Neural progenitor cell (in vitro differentiated cells): ENCODE measurements at regions not wholly inside any gene's neighbourhood (a gene's known extent, or its start where the extent isn't known, plus 50 kb on each side); places are given as distances from the start of the nearest gene placed in this dataset.

Experiments
- DNase-seq: peaks from one replicate; pipeline ENCODE4 v3.0.0-alpha.2; 2016; ENCODE audit warnings: low spot score
- H2AFZ ChIP-seq: fragments of 200-600 bp; sonication (generic); replicated peaks from 2 replicates; pipeline ENCODE4 v1.6.1; 2016; ENCODE audit warnings: antibody characterized with exemption
- H3F3A ChIP-seq: fragments of 200-600 bp; sonication (generic); 2 replicates; pipeline ENCODE4 v1.6.1; 2016; ENCODE audit warnings: antibody characterized with exemption, low read depth
- H3K27ac ChIP-seq: fragments of 200-600 bp; sonication (generic); 2 replicates; pipeline ENCODE4 v1.5.1; 2016; ENCODE audit warnings: mild to moderate bottlenecking
- H3K27me3 ChIP-seq: fragments of 200-600 bp; sonication (generic); 2 replicates; pipeline ENCODE4 v1.6.1; 2016; ENCODE audit warnings: mild to moderate bottlenecking, moderate library complexity
- H3K36me3 ChIP-seq: fragments of 200-600 bp; sonication (generic); 2 replicates; pipeline ENCODE4 v1.5.1; 2016
- H3K4me1 ChIP-seq: fragments of 200-600 bp; sonication (generic); 2 replicates; pipeline ENCODE4 v1.6.1; 2016; ENCODE audit warnings: mixed run types
- H3K4me2 ChIP-seq: fragments of 200-600 bp; sonication (generic); 2 replicates; pipeline ENCODE4 v1.6.1; 2016
- H3K4me3 ChIP-seq: fragments of 200-600 bp; sonication (generic); 2 replicates; pipeline ENCODE4 v1.5.1; 2016
- H3K79me2 ChIP-seq: fragments of 200-600 bp; sonication (generic); 2 replicates; pipeline ENCODE4 v1.6.1; 2016; ENCODE audit warnings: low read depth
- H3K9ac ChIP-seq: fragments of 200-600 bp; sonication (generic); 2 replicates; pipeline ENCODE4 v1.6.1; 2016
- H3K9me3 ChIP-seq: fragments of 200-600 bp; sonication (generic); 2 replicates; pipeline ENCODE4 v1.5.1; 2016; ENCODE audit warnings: low read depth
- H4K20me1 ChIP-seq: fragments of 200-600 bp; sonication (generic); 2 replicates; pipeline ENCODE4 v1.6.1; 2016; ENCODE audit warnings: low read depth
- H3K27ac Mint-ChIP-seq: 3 replicates; pipeline ENCODE4 v1.8.0; 2021; ENCODE audit warnings: mixed read lengths
- H3K27me3 Mint-ChIP-seq: 2 replicates; pipeline ENCODE4 v1.8.0; 2022; ENCODE audit warnings: low read depth, mild to moderate bottlenecking, inconsistent platforms, moderate library complexity, mixed read lengths; ENCODE audit not compliant: insufficient read depth
- H3K36me3 Mint-ChIP-seq: 3 replicates; pipeline ENCODE4 v1.8.0; 2021; ENCODE audit warnings: mixed read lengths
- H3K4me1 Mint-ChIP-seq: 3 replicates; pipeline ENCODE4 v1.8.0; 2021; ENCODE audit warnings: mixed read lengths
- H3K4me3 Mint-ChIP-seq: 3 replicates; pipeline ENCODE4 v1.8.0; 2021; ENCODE audit warnings: mild to moderate bottlenecking, moderate library complexity, mixed read lengths
- H3K9me3 Mint-ChIP-seq: 3 replicates; pipeline ENCODE4 v1.8.0; 2020; ENCODE audit warnings: mixed read lengths
- CTCF ChIP-seq: fragments of 200-600 bp; sonication (generic); IDR thresholded peaks from 2 replicates; pipeline ENCODE4 v1.5.1; 2017; ENCODE audit warnings: antibody characterized with exemption, mild to moderate bottlenecking
- EZH2 ChIP-seq: fragments of 200-600 bp; sonication (generic); IDR thresholded peaks from 2 replicates; pipeline ENCODE4 v1.6.1; 2017; ENCODE audit warnings: antibody characterized with exemption, mild to moderate bottlenecking, moderate library complexity
- EZH2phosphoT487 ChIP-seq: fragments of 200-600 bp; sonication (generic); IDR thresholded peaks from 2 replicates; pipeline ENCODE4 v1.6.1; 2017; ENCODE audit warnings: antibody characterized with exemption

GRCh38 chr13:104953588-104953987, 1581.9 kb downstream of the EFNB2 start:
- no peak overlapping the region for H2AFZ ChIP-seq
- no peak overlapping the region for H3K4me2 ChIP-seq
- H3K9me3 ChIP-seq = no peaks in the 10 kb centered on the region
- no peaks in the 10 kb centered on the region for H4K20me1 ChIP-seq
- no peaks in the 10 kb centered on the region for H3K4me1 ChIP-seq
- H3K27me3 ChIP-seq = no peaks in the 10 kb centered on the region
- H3F3A ChIP-seq = no peaks in the 10 kb centered on the region
- no peak overlapping the region for H3K27ac ChIP-seq
- no peak overlapping the region for H3K4me3 Mint-ChIP-seq
- H3K9me3 Mint-ChIP-seq = no peaks in the 10 kb centered on the region
- H3K36me3 ChIP-seq = no peaks in the 10 kb centered on the region
- no peak overlapping the region for H3K9ac ChIP-seq
- H3K4me1 Mint-ChIP-seq = no peaks in the 10 kb centered on the region
- no peak overlapping the region for H3K27ac Mint-ChIP-seq
- H3K36me3 Mint-ChIP-seq = no peaks in the 10 kb centered on the region
- H3K27me3 Mint-ChIP-seq = no peaks in the 10 kb centered on the region
- H3K79me2 ChIP-seq = no peaks in the 10 kb centered on the region
- H3K4me3 ChIP-seq = no peak overlapping the region
- no peak for DNase-seq
- TF ChIP-seq CTCF (no peak), EZH2 (no peak), EZH2phosphoT487 (no peak)

GRCh38 chr13:104949840-104950740, 1585.4 kb downstream of the EFNB2 start:
- no peak overlapping the region for H2AFZ ChIP-seq
- H3K4me2 ChIP-seq = no peak overlapping the region
- H4K20me1 ChIP-seq = no peaks in the 10 kb centered on the region
- H3K27ac Mint-ChIP-seq = no peak overlapping the region
- H3K27me3 Mint-ChIP-seq = no peaks in the 10 kb centered on the region
- no peaks in the 10 kb centered on the region for H3K4me1 ChIP-seq
- H3K36me3 Mint-ChIP-seq = no peaks in the 10 kb centered on the region
- H3F3A ChIP-seq = no peaks in the 10 kb centered on the region
- TF ChIP-seq EZH2 = no peak
- no peak for TF ChIP-seq CTCF
- no peak for TF ChIP-seq EZH2phosphoT487
- H3K27me3 ChIP-seq = no peaks in the 10 kb centered on the region
- no peaks in the 10 kb centered on the region for H3K4me1 Mint-ChIP-seq
- H3K4me3 ChIP-seq = no peak overlapping the region
- no peaks in the 10 kb centered on the region for H3K9me3 Mint-ChIP-seq
- no peaks in the 10 kb centered on the region for H3K36me3 ChIP-seq
- no peak overlapping the region for H3K9ac ChIP-seq
- no peaks in the 10 kb centered on the region for H3K79me2 ChIP-seq
- no peaks in the 10 kb centered on the region for H3K9me3 ChIP-seq
- DNase-seq = no peak
- H3K4me3 Mint-ChIP-seq = no peak overlapping the region
- H3K27ac ChIP-seq = no peak overlapping the region

GRCh38 chr13:104944176-104944575, 1591.3 kb downstream of the EFNB2 start:
- Mint-ChIP-seq H3K27me3 (no peaks in the 10 kb centered on the region), H3K27ac (no peak overlapping the region), H3K36me3 (no peaks in the 10 kb centered on the region), H3K4me3 (no peak overlapping the region), H3K4me1 (no peaks in the 10 kb centered on the region), H3K9me3 (no peaks in the 10 kb centered on the region)
- TF ChIP-seq CTCF = no peak
- TF ChIP-seq EZH2phosphoT487 = no peak
- TF ChIP-seq EZH2 = no peak
- no peaks in the 10 kb centered on the region for H3K9me3 ChIP-seq
- H3K4me1 ChIP-seq = no peaks in the 10 kb centered on the region
- no peak overlapping the region for H3K27ac ChIP-seq
- no peaks in the 10 kb centered on the region for H3F3A ChIP-seq
- H3K27me3 ChIP-seq = no peaks in the 10 kb centered on the region
- H3K36me3 ChIP-seq = no peaks in the 10 kb centered on the region
- H3K4me2 ChIP-seq = no peak overlapping the region
- no peak overlapping the region for H2AFZ ChIP-seq
- no peak overlapping the region for H3K9ac ChIP-seq
- DNase-seq = no peak
- H4K20me1 ChIP-seq = no peaks in the 10 kb centered on the region
- H3K79me2 ChIP-seq = no peaks in the 10 kb centered on the region
- no peak overlapping the region for H3K4me3 ChIP-seq
